WTC11 (cell line): ENCODE measurements at regions not wholly inside any gene's neighbourhood (a gene's known extent, or its start where the extent isn't known, plus 50 kb on each side); places are given as distances from the start of the nearest gene placed in this dataset.
"Not testable (repeated sequence)": the region's sequence is repeated elsewhere in the genome, so short reads cannot be mapped to it uniquely, and the experiment has no call there.

ENCODE experiments used
- ATAC-seq: fragments of 200-7000 bp; cut with Tn5 transposase; 2 replicates; pipeline ENCODE4 v1.10.0; 2021; ENCODE audit warnings: mild to moderate bottlenecking, moderate library complexity
- CTCF ChIA-PET: fragments of 300-600 bp; sonication (Branson Sonifier 250); formaldehyde crosslinking; loops from one replicate; lab custom pipeline; 2021; ENCODE audit warnings: antibody characterized with exemption; lab: Charles Lee
- POLR2A ChIA-PET: fragments of 350-600 bp; sonication (Branson Sonifier 250); formaldehyde crosslinking; loops from one replicate; lab custom pipeline; 2021; ENCODE audit warnings: antibody characterized with exemption; lab: Charles Lee
- DNase-seq: peaks from one replicate; pipeline ENCODE4 v3.0.0; 2021; ENCODE audit warnings: low spot score
- H3K27ac Mint-ChIP-seq: 2 replicates; pipeline ENCODE4 v1.8.0; 2021; ENCODE audit warnings: mixed read lengths
- H3K27me3 Mint-ChIP-seq: 2 replicates; pipeline ENCODE4 v1.8.0; 2021; ENCODE audit warnings: low read depth, mild to moderate bottlenecking, moderate library complexity, mixed read lengths
- H3K36me3 Mint-ChIP-seq: 2 replicates; pipeline ENCODE4 v1.8.0; 2021; ENCODE audit warnings: mixed read lengths
- H3K4me1 Mint-ChIP-seq: 2 replicates; pipeline ENCODE4 v1.8.0; 2022; ENCODE audit warnings: mixed read lengths
- H3K4me3 Mint-ChIP-seq: 2 replicates; pipeline ENCODE4 v1.8.0; 2021; ENCODE audit warnings: mild to moderate bottlenecking, moderate library complexity, mixed read lengths
- H3K9me3 Mint-ChIP-seq: 2 replicates; pipeline ENCODE4 v1.8.0; 2021; ENCODE audit warnings: mixed read lengths
- FOXJ3 ChIP-seq: sonication (generic); formaldehyde crosslinking; IDR thresholded peaks from 2 replicates; pipeline ENCODE4 v1.9.0; 2021; ENCODE audit warnings: missing genetic modification reagents, mild to moderate bottlenecking, borderline replicate concordance
- FOXK1 ChIP-seq: sonication (generic); formaldehyde crosslinking; IDR thresholded peaks from 2 replicates; pipeline ENCODE4 v1.8.0; 2022; ENCODE audit warnings: mild to moderate bottlenecking, moderate library complexity, missing genetic modification reagents
- GRHL2 ChIP-seq: fragments of 250-450 bp; sonication (Bioruptor Pico); IDR thresholded peaks from 2 replicates; pipeline ENCODE4 v1.8.0; 2022; ENCODE audit warnings: mild to moderate bottlenecking, moderate library complexity; ENCODE audit not compliant: insufficient replicate concordance, severe bottlenecking
- IRF2 ChIP-seq: sonication (generic); formaldehyde crosslinking; IDR thresholded peaks from 2 replicates; pipeline ENCODE4 v1.8.0; 2022; ENCODE audit warnings: low read depth, missing genetic modification reagents, borderline replicate concordance
- MXD4 ChIP-seq: fragments of 250-450 bp; sonication (Bioruptor Pico); IDR thresholded peaks from 2 replicates; pipeline ENCODE4 v1.8.0; 2021; ENCODE audit warnings: mild to moderate bottlenecking, moderate library complexity, borderline replicate concordance
- NR3C1 ChIP-seq: sonication (generic); formaldehyde crosslinking; conservative IDR thresholded peaks from 2 replicates; pipeline ENCODE4 v1.8.1; 2023; ENCODE audit warnings: low read depth, mild to moderate bottlenecking, missing genetic modification reagents
- ZNF232 ChIP-seq: sonication (generic); formaldehyde crosslinking; IDR thresholded peaks from 2 replicates; pipeline ENCODE4 v1.8.0; 2022; ENCODE audit warnings: mild to moderate bottlenecking, missing genetic modification reagents
- ZNF281 ChIP-seq: sonication (generic); formaldehyde crosslinking; IDR thresholded peaks from 2 replicates; pipeline ENCODE4 v1.8.0; 2023; ENCODE audit warnings: mild to moderate bottlenecking, missing genetic modification reagents
- ZNF317 ChIP-seq: sonication (generic); formaldehyde crosslinking; IDR thresholded peaks from 2 replicates; pipeline ENCODE4 v1.8.1; 2023; ENCODE audit warnings: low read depth, mild to moderate bottlenecking, moderate library complexity, missing genetic modification reagents, borderline replicate concordance
- ZNF423 ChIP-seq: fragments of 250-450 bp; sonication (Bioruptor Pico); IDR thresholded peaks from 2 replicates; pipeline ENCODE4 v2.1.2; 2022; ENCODE audit warnings: mild to moderate bottlenecking, moderate library complexity
- TF ChIP-seq, protein P1 (sequence below): sonication (generic); formaldehyde crosslinking; IDR thresholded peaks from 2 replicates; pipeline ENCODE4 v1.8.1; 2023; ENCODE audit warnings: mild to moderate bottlenecking, missing genetic modification reagents
- TF ChIP-seq, protein P2 (sequence below): sonication (generic); formaldehyde crosslinking; IDR thresholded peaks from 2 replicates; pipeline ENCODE4 v1.8.1; 2023; ENCODE audit warnings: mild to moderate bottlenecking, missing genetic modification reagents, moderate library complexity
- TF ChIP-seq, protein P3 (sequence below): sonication (generic); formaldehyde crosslinking; IDR thresholded peaks from 2 replicates; pipeline ENCODE4 v1.8.0; 2022; ENCODE audit warnings: mild to moderate bottlenecking, missing genetic modification reagents
- TF ChIP-seq, protein P4 (sequence below): sonication (generic); formaldehyde crosslinking; IDR thresholded peaks from 2 replicates; pipeline ENCODE4 v1.8.0; 2022; ENCODE audit warnings: mild to moderate bottlenecking, missing genetic modification reagents
- TF ChIP-seq, protein P5 (sequence below): fragments of 200-600 bp; IDR thresholded peaks from 2 replicates; pipeline ENCODE4 v1.8.0; 2022; ENCODE audit warnings: antibody characterized with exemption

DNA sequence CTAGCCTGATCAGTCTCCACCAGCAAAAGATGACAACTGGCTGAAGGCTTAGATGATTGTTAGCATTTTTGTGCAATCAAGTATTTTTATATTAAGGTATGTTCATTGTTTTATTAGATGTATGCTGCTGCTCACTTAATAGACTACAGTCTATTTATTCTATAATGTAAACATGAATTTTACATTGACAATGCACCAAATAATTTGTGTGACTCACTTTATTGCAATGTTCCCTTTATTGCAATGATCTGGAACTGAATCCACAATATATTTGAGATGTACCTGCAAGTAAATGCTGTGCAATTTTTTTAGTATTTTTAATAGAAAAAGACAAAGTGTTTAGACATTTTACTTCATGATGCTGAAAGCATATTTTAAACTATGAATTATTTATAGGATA, 896.5 kb downstream of the AMY1C start (continued):
- TF ChIP-seq, protein P1, sequence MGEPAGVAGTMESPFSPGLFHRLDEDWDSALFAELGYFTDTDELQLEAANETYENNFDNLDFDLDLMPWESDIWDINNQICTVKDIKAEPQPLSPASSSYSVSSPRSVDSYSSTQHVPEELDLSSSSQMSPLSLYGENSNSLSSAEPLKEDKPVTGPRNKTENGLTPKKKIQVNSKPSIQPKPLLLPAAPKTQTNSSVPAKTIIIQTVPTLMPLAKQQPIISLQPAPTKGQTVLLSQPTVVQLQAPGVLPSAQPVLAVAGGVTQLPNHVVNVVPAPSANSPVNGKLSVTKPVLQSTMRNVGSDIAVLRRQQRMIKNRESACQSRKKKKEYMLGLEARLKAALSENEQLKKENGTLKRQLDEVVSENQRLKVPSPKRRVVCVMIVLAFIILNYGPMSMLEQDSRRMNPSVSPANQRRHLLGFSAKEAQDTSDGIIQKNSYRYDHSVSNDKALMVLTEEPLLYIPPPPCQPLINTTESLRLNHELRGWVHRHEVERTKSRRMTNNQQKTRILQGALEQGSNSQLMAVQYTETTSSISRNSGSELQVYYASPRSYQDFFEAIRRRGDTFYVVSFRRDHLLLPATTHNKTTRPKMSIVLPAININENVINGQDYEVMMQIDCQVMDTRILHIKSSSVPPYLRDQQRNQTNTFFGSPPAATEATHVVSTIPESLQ (CRISPR knock-in tag) = no peak
- TF ChIP-seq GRHL2 (no peak), ZNF423 (no peak), IRF2 (CRISPR knock-in tag) (no peak), NR3C1 (CRISPR knock-in tag) (no peak), FOXJ3 (CRISPR knock-in tag) (no peak), ZNF232 (CRISPR knock-in tag) (no peak), FOXK1 (CRISPR knock-in tag) (no peak)
- TF ChIP-seq, protein P2, sequence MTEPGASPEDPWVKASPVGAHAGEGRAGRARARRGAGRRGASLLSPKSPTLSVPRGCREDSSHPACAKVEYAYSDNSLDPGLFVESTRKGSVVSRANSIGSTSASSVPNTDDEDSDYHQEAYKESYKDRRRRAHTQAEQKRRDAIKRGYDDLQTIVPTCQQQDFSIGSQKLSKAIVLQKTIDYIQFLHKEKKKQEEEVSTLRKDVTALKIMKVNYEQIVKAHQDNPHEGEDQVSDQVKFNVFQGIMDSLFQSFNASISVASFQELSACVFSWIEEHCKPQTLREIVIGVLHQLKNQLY (CRISPR knock-in tag) = no peak
- TF ChIP-seq, protein P3, sequence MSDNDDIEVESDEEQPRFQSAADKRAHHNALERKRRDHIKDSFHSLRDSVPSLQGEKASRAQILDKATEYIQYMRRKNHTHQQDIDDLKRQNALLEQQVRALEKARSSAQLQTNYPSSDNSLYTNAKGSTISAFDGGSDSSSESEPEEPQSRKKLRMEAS = no peak

DNA sequence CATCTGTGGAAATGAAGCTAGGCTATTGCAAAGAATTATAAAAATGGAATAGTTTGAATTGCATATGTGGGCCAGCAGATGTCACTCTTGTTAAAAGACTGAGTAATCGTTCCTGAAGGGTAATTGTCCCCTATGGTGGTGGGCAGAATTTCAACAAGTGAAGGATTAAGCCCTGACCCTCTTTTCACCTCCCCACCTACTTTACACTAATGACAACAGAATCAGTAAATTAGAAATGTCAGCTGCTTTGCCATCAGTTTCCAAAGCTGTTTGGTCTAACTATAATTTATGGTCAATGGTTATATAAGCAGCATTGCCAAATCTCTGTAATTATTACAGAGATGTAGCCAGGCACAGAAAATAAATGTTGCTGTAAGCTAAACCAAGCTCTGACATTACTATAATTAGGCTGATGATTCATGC, 898.6 kb downstream of the AMY1C start:
- peak; percentile 91 for ATAC-seq

DNA sequence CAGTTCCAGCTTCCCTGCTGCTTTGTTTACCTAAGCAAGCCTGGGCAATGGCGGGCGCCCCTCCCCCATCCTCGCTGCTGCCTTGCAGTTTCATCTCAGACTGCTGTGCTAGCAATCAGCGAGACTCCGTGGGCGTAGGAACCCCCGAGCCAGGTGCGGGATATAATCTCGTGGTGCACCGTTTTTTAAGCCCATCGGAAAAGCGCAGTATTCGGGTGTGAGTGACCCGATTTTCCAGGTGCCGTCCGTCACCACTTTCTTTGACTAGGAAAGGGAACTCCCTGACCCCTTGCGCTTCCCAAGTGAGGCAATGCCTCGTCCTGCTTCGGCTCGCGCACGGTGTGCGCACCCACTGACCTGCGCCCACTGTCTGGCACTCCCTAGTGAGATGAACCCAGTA, 914.7 kb downstream of the AMY1C start:
- POLR2A ChIA-PET, CTCF ChIA-PET, H3K36me3 Mint-ChIP-seq, ATAC-seq, H3K27me3 Mint-ChIP-seq: not testable (repeated sequence)
- H3K9me3 Mint-ChIP-seq = peaks cover 21% of the 10 kb centered on the region
- TF ChIP-seq, protein P4, sequence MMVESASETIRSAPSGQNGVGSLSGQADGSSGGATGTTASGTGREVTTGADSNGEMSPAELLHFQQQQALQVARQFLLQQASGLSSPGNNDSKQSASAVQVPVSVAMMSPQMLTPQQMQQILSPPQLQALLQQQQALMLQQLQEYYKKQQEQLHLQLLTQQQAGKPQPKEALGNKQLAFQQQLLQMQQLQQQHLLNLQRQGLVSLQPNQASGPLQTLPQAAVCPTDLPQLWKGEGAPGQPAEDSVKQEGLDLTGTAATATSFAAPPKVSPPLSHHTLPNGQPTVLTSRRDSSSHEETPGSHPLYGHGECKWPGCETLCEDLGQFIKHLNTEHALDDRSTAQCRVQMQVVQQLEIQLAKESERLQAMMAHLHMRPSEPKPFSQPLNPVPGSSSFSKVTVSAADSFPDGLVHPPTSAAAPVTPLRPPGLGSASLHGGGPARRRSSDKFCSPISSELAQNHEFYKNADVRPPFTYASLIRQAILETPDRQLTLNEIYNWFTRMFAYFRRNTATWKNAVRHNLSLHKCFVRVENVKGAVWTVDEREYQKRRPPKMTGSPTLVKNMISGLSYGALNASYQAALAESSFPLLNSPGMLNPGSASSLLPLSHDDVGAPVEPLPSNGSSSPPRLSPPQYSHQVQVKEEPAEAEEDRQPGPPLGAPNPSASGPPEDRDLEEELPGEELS (CRISPR knock-in tag) = 0 out of 2 replicates have a peak, but pooled peaks have one; percentile 16
- TF ChIP-seq FOXK1 (CRISPR knock-in tag) (peak; percentile 63; the same call in 1 of the 2 replicates), ZNF281 (CRISPR knock-in tag) (peak; percentile 70; the same call in 1 of the 2 replicates)
- peaks cover 17% of the 10 kb centered on the region for H3K4me1 Mint-ChIP-seq
- peak overlapping the region; percentile 53 for H3K4me3 Mint-ChIP-seq
- peak overlapping the region; percentile 74; the same call in 1 of the 2 replicates for H3K27ac Mint-ChIP-seq
- peak; percentile 69 for DNase-seq

More for the DNA sequence above, 898.6 kb downstream of the AMY1C start:
- no peaks in the 10 kb centered on the region for H3K36me3 Mint-ChIP-seq
- DNase-seq = no peak
- H3K27me3 Mint-ChIP-seq = no peaks in the 10 kb centered on the region
- ChIA-PET POLR2A (no interaction called here), CTCF (interaction anchor here (0.6 to 1.4 kb wide), 6 partner anchors 8 to 1619 kb away, joined by 3 to 4 read pairs (median 4); no protein-coding TSS in a partner anchor)
- no peak overlapping the region for H3K4me3 Mint-ChIP-seq
- H3K9me3 Mint-ChIP-seq = no peaks in the 10 kb centered on the region
- peaks cover 5% of the 10 kb centered on the region for H3K4me1 Mint-ChIP-seq
- TF ChIP-seq, protein P5, sequence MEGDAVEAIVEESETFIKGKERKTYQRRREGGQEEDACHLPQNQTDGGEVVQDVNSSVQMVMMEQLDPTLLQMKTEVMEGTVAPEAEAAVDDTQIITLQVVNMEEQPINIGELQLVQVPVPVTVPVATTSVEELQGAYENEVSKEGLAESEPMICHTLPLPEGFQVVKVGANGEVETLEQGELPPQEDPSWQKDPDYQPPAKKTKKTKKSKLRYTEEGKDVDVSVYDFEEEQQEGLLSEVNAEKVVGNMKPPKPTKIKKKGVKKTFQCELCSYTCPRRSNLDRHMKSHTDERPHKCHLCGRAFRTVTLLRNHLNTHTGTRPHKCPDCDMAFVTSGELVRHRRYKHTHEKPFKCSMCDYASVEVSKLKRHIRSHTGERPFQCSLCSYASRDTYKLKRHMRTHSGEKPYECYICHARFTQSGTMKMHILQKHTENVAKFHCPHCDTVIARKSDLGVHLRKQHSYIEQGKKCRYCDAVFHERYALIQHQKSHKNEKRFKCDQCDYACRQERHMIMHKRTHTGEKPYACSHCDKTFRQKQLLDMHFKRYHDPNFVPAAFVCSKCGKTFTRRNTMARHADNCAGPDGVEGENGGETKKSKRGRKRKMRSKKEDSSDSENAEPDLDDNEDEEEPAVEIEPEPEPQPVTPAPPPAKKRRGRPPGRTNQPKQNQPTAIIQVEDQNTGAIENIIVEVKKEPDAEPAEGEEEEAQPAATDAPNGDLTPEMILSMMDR = peak; percentile 35; the same call in 1 of the 2 replicates
- TF ChIP-seq ZNF317 (peak; percentile 97), MXD4 (CRISPR knock-in tag) (no peak)
- H3K27ac Mint-ChIP-seq = no peak overlapping the region
